HepG2 (cell line): ENCODE measurements at regions not wholly inside any gene's neighbourhood (a gene's known extent, or its start where the extent isn't known, plus 50 kb on each side); places are given as distances from the start of the nearest gene placed in this dataset.

Experiments
- FOXO4 ChIP-seq: sonication (generic); formaldehyde crosslinking; conservative IDR thresholded peaks from 2 replicates; pipeline ENCODE4 v1.8.1; 2023; ENCODE audit warnings: missing genetic modification reagents
- IRF1 ChIP-seq: sonication (generic); formaldehyde crosslinking; IDR thresholded peaks from 2 replicates; pipeline ENCODE4 v1.4.0; 2020; ENCODE audit warnings: low read depth, mild to moderate bottlenecking, missing genetic modification reagents
- RFX5 ChIP-seq: IDR thresholded peaks from 2 replicates; pipeline ENCODE4 v1.6.1; 2011; ENCODE audit warnings: low read depth, low read length, improper control_type of control experiment
- SALL2 ChIP-seq: sonication (generic); formaldehyde crosslinking; IDR thresholded peaks from 2 replicates; pipeline ENCODE4 v1.8.1; 2023; ENCODE audit warnings: mild to moderate bottlenecking, missing genetic modification reagents, inconsistent platforms
- ZBTB3 ChIP-seq: sonication (generic); formaldehyde crosslinking; IDR thresholded peaks from 2 replicates; pipeline ENCODE4 v1.4.0; 2020; ENCODE audit warnings: low read depth, mild to moderate bottlenecking, moderate library complexity, missing genetic modification reagents, borderline replicate concordance
- ZNF513 ChIP-seq: sonication (generic); formaldehyde crosslinking; conservative IDR thresholded peaks from 2 replicates; pipeline ENCODE4 v1.5.0; 2020; ENCODE audit warnings: missing genetic modification reagents
- ZNF746 ChIP-seq: sonication (generic); formaldehyde crosslinking; IDR thresholded peaks from 2 replicates; pipeline ENCODE4 v1.8.0; 2022; ENCODE audit warnings: mild to moderate bottlenecking, missing genetic modification reagents
- TF ChIP-seq, protein P1 (sequence below): sonication (generic); formaldehyde crosslinking; conservative IDR thresholded peaks from 2 replicates; pipeline ENCODE4 v1.4.0; 2020; ENCODE audit warnings: missing genetic modification reagents
- TF ChIP-seq, protein P2 (sequence below): sonication (generic); formaldehyde crosslinking; IDR thresholded peaks from 2 replicates; pipeline ENCODE4 v1.4.0; 2020; ENCODE audit warnings: missing genetic modification reagents
- TF ChIP-seq, protein P3 (sequence below): sonication (generic); formaldehyde crosslinking; IDR thresholded peaks from 2 replicates; pipeline ENCODE4 v1.4.0; 2020; ENCODE audit warnings: missing genetic modification reagents, mild to moderate bottlenecking, borderline replicate concordance

DNA sequence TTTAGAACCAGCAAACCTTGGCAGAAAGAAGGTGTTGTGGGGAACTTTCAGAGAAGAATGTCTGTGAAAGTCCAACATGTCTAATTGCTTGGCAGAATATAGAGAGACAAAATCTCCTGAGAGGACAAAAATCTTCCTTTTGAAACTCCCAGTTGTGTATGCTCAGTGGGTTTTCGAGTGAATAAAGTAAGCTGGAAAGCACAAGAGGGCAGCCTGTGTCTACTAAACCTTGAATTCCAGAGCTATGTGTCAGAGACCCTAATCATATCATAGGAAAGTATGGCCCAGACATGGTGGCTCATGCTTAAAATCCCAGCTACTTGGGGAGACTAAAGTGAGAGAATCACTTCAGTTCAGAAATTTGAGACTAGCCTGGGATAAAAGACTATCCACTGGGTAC lies 661.2 kb downstream of the SLC16A7 start:
- TF ChIP-seq, protein P1, sequence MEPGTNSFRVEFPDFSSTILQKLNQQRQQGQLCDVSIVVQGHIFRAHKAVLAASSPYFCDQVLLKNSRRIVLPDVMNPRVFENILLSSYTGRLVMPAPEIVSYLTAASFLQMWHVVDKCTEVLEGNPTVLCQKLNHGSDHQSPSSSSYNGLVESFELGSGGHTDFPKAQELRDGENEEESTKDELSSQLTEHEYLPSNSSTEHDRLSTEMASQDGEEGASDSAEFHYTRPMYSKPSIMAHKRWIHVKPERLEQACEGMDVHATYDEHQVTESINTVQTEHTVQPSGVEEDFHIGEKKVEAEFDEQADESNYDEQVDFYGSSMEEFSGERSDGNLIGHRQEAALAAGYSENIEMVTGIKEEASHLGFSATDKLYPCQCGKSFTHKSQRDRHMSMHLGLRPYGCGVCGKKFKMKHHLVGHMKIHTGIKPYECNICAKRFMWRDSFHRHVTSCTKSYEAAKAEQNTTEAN (CRISPR knock-in tag): no peak
- TF ChIP-seq, protein P2, sequence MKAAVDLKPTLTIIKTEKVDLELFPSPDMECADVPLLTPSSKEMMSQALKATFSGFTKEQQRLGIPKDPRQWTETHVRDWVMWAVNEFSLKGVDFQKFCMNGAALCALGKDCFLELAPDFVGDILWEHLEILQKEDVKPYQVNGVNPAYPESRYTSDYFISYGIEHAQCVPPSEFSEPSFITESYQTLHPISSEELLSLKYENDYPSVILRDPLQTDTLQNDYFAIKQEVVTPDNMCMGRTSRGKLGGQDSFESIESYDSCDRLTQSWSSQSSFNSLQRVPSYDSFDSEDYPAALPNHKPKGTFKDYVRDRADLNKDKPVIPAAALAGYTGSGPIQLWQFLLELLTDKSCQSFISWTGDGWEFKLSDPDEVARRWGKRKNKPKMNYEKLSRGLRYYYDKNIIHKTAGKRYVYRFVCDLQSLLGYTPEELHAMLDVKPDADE (CRISPR knock-in tag): no peak
- TF ChIP-seq ZBTB3 (CRISPR knock-in tag) (no peak), ZNF513 (CRISPR knock-in tag) (no peak), IRF1 (CRISPR knock-in tag) (no peak), ZNF746 (CRISPR knock-in tag) (no peak), FOXO4 (no peak), RFX5 (no peak), SALL2 (CRISPR knock-in tag) (no peak)
- TF ChIP-seq, protein P3, sequence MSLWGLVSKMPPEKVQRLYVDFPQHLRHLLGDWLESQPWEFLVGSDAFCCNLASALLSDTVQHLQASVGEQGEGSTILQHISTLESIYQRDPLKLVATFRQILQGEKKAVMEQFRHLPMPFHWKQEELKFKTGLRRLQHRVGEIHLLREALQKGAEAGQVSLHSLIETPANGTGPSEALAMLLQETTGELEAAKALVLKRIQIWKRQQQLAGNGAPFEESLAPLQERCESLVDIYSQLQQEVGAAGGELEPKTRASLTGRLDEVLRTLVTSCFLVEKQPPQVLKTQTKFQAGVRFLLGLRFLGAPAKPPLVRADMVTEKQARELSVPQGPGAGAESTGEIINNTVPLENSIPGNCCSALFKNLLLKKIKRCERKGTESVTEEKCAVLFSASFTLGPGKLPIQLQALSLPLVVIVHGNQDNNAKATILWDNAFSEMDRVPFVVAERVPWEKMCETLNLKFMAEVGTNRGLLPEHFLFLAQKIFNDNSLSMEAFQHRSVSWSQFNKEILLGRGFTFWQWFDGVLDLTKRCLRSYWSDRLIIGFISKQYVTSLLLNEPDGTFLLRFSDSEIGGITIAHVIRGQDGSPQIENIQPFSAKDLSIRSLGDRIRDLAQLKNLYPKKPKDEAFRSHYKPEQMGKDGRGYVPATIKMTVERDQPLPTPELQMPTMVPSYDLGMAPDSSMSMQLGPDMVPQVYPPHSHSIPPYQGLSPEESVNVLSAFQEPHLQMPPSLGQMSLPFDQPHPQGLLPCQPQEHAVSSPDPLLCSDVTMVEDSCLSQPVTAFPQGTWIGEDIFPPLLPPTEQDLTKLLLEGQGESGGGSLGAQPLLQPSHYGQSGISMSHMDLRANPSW (CRISPR knock-in tag): no peak
